ENCODE measurements at regions not wholly inside any gene's neighbourhood (a gene's known extent, or its start where the extent isn't known, plus 50 kb on each side); places are given as distances from the start of the nearest gene placed in this dataset.

DNA sequence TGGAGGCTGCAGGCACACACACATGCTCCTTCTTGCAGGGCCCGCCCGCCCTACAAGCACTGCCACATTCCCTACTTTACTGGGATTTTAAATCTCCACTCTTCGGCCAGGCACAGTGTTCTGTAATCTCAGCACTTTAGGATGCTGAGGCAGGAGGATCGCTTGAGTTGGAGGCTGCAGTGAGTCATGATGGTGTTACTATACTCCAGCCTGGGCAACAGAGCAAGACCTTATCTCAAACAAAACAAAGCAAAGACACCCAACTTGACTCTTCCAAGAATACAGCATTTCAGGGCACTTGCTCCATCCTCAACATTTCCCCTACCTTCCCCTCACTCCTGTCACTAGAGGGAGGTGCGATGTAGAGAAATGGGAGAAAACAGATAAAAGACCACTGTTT is 194.0 kb downstream of the MYLK4 start:
- H3K4me3 ChIP-seq (ENCODE audit: low read depth, low read length), result no peak overlapping the region
- no peak for DNase-seq (ENCODE audit: low read depth)
- TF ChIP-seq, protein P1, sequence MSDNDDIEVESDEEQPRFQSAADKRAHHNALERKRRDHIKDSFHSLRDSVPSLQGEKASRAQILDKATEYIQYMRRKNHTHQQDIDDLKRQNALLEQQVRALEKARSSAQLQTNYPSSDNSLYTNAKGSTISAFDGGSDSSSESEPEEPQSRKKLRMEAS (IDR thresholded peaks at IDR 0.05; ENCODE audit: low read depth, low read length), result no peak

DNA sequence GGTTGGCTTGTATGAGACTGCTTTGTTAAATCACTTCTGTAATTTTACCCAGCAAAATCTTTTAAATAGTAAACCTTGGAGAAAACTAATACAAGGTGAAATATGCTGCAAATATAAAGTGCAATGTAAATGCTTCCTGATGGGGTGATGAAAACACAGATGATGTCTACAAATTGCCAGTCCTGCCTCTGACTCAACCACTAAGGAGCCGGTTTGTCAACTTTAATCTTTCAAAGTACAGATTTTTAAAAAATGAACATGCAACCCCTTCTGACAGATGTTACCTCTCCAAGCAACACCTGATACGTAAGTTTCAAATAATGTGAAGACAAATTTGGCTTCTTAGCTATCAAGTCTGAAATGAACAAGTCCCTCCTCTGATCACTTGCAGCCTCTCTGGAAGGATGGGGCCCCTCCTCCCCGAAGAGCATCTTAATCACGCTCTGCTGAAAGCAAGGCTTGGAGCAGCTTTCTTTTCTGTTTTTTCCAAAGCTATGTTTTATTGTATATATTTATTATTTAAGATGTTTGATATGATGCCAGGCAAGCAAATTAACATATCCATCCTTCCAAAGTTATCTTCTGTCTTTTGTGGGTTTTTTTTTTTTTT is 196.0 kb downstream of the MYLK4 start:
- TF ChIP-seq, protein P2, sequence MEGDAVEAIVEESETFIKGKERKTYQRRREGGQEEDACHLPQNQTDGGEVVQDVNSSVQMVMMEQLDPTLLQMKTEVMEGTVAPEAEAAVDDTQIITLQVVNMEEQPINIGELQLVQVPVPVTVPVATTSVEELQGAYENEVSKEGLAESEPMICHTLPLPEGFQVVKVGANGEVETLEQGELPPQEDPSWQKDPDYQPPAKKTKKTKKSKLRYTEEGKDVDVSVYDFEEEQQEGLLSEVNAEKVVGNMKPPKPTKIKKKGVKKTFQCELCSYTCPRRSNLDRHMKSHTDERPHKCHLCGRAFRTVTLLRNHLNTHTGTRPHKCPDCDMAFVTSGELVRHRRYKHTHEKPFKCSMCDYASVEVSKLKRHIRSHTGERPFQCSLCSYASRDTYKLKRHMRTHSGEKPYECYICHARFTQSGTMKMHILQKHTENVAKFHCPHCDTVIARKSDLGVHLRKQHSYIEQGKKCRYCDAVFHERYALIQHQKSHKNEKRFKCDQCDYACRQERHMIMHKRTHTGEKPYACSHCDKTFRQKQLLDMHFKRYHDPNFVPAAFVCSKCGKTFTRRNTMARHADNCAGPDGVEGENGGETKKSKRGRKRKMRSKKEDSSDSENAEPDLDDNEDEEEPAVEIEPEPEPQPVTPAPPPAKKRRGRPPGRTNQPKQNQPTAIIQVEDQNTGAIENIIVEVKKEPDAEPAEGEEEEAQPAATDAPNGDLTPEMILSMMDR (IDR thresholded peaks at IDR 0.05; ENCODE audit: low read depth, low read length), result no peak
- TF ChIP-seq MYC (IDR thresholded peaks at IDR 0.05; ENCODE audit: low read depth, low read length) (no peak), POLR2A (IDR thresholded peaks at IDR 0.05; ENCODE audit: extremely low read depth, insufficient read length) (no peak)
- TF ChIP-seq, protein P1 (IDR thresholded peaks at IDR 0.05; ENCODE audit: low read depth, low read length), result no peak
- H3K4me3 ChIP-seq (ENCODE audit: low read depth, low read length), result no peak overlapping the region
- DNase-seq (ENCODE audit: low read depth), result no peak

DNA sequence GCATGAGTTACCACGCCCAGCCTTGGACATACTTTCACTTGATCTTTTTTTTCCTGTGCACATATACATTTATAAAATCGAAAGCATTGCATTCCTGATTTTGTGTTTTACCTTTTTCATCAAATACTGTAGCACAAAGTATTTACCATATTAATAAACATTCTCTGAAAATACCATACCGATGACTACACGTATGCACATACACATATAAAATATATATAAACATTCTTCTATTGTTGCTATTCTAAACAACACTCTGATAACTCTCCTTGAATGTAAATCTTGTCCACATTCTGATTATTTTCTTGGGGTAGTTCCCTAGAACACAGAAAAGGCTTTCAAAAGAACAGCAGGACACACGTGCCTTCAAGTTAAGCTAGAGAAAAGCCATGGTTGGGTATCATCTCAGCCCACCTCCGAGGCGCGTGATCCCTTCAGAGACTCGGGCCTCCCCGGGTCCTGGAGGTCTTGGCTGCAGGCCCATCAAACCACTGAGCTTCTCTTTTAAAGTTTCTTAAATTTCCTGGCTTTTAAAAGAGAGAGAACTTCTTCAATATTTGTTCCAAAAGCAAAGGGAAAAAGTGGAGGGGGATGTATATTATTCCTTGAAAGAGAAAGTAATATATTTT is 198.1 kb downstream of the MYLK4 start:
- DNase-seq (ENCODE audit: low read depth), result no peak
- H3K4me3 ChIP-seq (ENCODE audit: low read depth, low read length), result no peak overlapping the region
- TF ChIP-seq, protein P2 (IDR thresholded peaks at IDR 0.05; ENCODE audit: low read depth, low read length), result no peak
- TF ChIP-seq, protein P1 (IDR thresholded peaks at IDR 0.05; ENCODE audit: low read depth, low read length), result no peak
- TF ChIP-seq POLR2A (IDR thresholded peaks at IDR 0.05; ENCODE audit: extremely low read depth, insufficient read length), result no peak
- no peak for TF ChIP-seq MYC (IDR thresholded peaks at IDR 0.05; ENCODE audit: low read depth, low read length)

DNA sequence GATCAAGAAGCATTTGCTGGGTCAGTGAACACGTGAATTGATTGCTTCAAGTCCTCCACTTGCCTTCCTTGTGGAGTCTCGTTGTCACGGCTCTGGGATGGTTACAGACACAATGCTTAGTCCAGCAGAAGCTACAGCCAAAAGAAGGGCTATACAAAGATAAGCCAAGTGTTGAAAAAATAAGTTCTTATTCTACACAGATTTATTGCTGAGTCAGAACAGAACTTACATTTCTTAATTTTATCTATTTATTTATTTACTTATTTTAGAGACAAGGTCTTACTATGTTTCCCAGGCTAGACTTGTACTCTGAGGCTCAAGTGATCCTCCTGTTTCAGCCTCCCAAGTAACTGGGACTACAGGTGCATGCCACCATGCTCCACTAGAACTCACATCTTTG is 199.0 kb downstream of the MYLK4 start:
- TF ChIP-seq, protein P2 (IDR thresholded peaks at IDR 0.05; ENCODE audit: low read depth, low read length), result no peak
- TF ChIP-seq POLR2A (IDR thresholded peaks at IDR 0.05; ENCODE audit: extremely low read depth, insufficient read length) (no peak), MYC (IDR thresholded peaks at IDR 0.05; ENCODE audit: low read depth, low read length) (no peak)
- TF ChIP-seq, protein P1 (IDR thresholded peaks at IDR 0.05; ENCODE audit: low read depth, low read length), result no peak
- H3K4me3 ChIP-seq (ENCODE audit: low read depth, low read length), result no peak overlapping the region
- DNase-seq (ENCODE audit: low read depth), result no peak

DNA sequence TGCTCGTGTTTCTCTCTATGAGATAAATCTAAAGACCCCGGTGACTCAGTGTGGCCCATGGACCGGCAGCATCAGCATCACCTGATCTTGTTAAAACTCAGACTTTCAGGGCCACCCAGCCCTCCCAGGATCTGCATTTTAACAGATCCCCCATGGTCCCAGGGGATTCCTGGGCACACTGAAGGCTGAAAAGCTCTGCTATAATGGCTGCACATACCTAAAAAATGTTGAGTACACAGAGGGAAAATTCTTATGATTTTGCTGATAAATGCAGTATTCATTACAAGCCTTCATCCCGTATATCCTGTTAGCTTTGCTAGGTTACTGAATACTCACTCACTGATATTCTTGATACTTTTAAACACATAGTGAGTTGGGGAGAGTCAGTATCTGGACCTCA is 200.5 kb downstream of the MYLK4 start:
- TF ChIP-seq POLR2A (IDR thresholded peaks at IDR 0.05; ENCODE audit: extremely low read depth, insufficient read length) (no peak), MYC (IDR thresholded peaks at IDR 0.05; ENCODE audit: low read depth, low read length) (no peak)
- TF ChIP-seq, protein P1 (IDR thresholded peaks at IDR 0.05; ENCODE audit: low read depth, low read length), result no peak
- TF ChIP-seq, protein P2 (IDR thresholded peaks at IDR 0.05; ENCODE audit: low read depth, low read length), result no peak
- no peak for DNase-seq (ENCODE audit: low read depth)
- H3K4me3 ChIP-seq (ENCODE audit: low read depth, low read length), result no peak overlapping the region

DNA sequence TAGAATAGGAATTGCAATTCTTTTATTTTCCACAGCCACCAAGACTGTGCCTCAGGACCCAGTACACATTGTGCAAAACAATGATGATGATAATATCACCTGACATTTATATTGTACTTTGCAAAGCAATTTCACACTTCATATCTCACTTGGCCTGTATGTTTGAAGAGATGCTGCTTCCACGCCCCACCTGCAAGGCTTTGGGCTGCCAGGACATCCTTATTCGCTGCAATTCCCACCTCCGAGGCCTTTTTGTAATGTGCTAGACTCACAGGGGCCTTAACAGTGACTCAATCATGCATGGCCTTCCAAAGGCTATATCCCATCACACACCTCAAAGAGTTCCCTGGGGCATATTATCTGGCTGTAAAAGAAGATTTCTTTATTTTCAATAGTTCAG is 200.9 kb downstream of the MYLK4 start:
- no peak for DNase-seq (ENCODE audit: low read depth)
- TF ChIP-seq POLR2A (IDR thresholded peaks at IDR 0.05; ENCODE audit: extremely low read depth, insufficient read length), result no peak
- no peak for TF ChIP-seq MYC (IDR thresholded peaks at IDR 0.05; ENCODE audit: low read depth, low read length)
- TF ChIP-seq, protein P2 (IDR thresholded peaks at IDR 0.05; ENCODE audit: low read depth, low read length), result no peak
- TF ChIP-seq, protein P1 (IDR thresholded peaks at IDR 0.05; ENCODE audit: low read depth, low read length), result no peak
- H3K4me3 ChIP-seq (ENCODE audit: low read depth, low read length), result no peak overlapping the region

Measured in NB4 (cell line).